Fibroblast of lung (primary cell): ENCODE measurements at regions not wholly inside any gene's neighbourhood (a gene's known extent, or its start where the extent isn't known, plus 50 kb on each side); places are given as distances from the start of the nearest gene placed in this dataset.

Source experiments
- DNase-seq, 2 donors: peaks; one replicate each; pipeline versions ENCODE4 v3.0.0 to v3.0.0-alpha.2; 2010; ENCODE audit warnings: low read depth in 2 of 2
- H2AFZ ChIP-seq: 2 replicates; pipeline ENCODE4 v1.5.1; 2012; ENCODE audit warnings: low read length, control low read depth, inconsistent platforms
- H3K27ac ChIP-seq: 2 replicates; pipeline ENCODE4 v1.5.1; 2011; ENCODE audit warnings: low read length, control low read depth; ENCODE audit not compliant: insufficient read depth
- H3K27me3 ChIP-seq: 2 replicates; pipeline ENCODE4 v1.5.1; 2011; ENCODE audit warnings: mild to moderate bottlenecking, low read length; ENCODE audit not compliant: control insufficient read depth, insufficient read depth
- H3K36me3 ChIP-seq: 2 replicates; pipeline ENCODE4 v1.5.1; 2011; ENCODE audit warnings: low read length; ENCODE audit not compliant: control insufficient read depth, insufficient read depth
- H3K4me1 ChIP-seq: 2 replicates; pipeline ENCODE4 v1.5.1; 2011; ENCODE audit warnings: low read length; ENCODE audit not compliant: control insufficient read depth, insufficient read depth; ENCODE audit errors: extremely low read depth
- H3K4me2 ChIP-seq: 2 replicates; pipeline ENCODE4 v1.5.1; 2011; ENCODE audit warnings: low read length, control low read depth; ENCODE audit not compliant: insufficient read depth; ENCODE audit errors: extremely low read depth
- H3K4me3 ChIP-seq, 4 experiments: fragments of 200-600 bp in 1 of 4; sonication (generic) in 1 of 4; replicated peaks in 1 of 4; 2 replicates each; pipeline ENCODE4 v1.5.1; 2011 to 2016; ENCODE audit warnings: low read length in 4 of 4, low read depth in 3 of 4, mild to moderate bottlenecking in 3 of 4, control low read depth in 2 of 4, inconsistent platforms in 1 of 4, mixed read lengths in 1 of 4; ENCODE audit not compliant: insufficient read depth in 1 of 4; ENCODE audit errors: control extremely low read depth in 1 of 4
- H3K79me2 ChIP-seq: 2 replicates; pipeline ENCODE4 v1.5.1; 2012; ENCODE audit warnings: mild to moderate bottlenecking, low read length, inconsistent platforms; ENCODE audit not compliant: control insufficient read depth, insufficient read depth
- H3K9ac ChIP-seq: 2 replicates; pipeline ENCODE4 v1.5.1; 2011; ENCODE audit warnings: mild to moderate bottlenecking, low read length, control low read depth; ENCODE audit not compliant: insufficient read depth
- H3K9me3 ChIP-seq: 2 replicates; pipeline ENCODE4 v1.5.1; 2012; ENCODE audit warnings: low read depth, low read length; ENCODE audit not compliant: control insufficient read depth, insufficient read depth
- H4K20me1 ChIP-seq: 2 replicates; pipeline ENCODE4 v1.5.1; 2011; ENCODE audit warnings: low read length; ENCODE audit not compliant: control insufficient read depth, insufficient read depth; ENCODE audit errors: extremely low read depth
- CTCF ChIP-seq, 2 donors: IDR thresholded peaks in 1 of 2; conservative IDR thresholded peaks in 1 of 2; 1 replicate in 1 of 2; 2 replicates in 1 of 2; pipeline ENCODE4 v1.5.1; 2011 to 2012; ENCODE audit warnings: low read length in 2 of 2, control low read depth in 1 of 2, inconsistent platforms in 1 of 2, low read depth in 1 of 2, mild to moderate bottlenecking in 1 of 2
- EZH2 ChIP-seq: IDR thresholded peaks from 2 replicates; pipeline ENCODE4 v1.5.1; 2012; ENCODE audit warnings: low read length, control low read depth, mild to moderate bottlenecking; ENCODE audit errors: missing control alignments

- H2AFZ ChIP-seq = no peak overlapping the region
- H3K79me2 ChIP-seq = no peaks in the 10 kb centered on the region
- H3K4me2 ChIP-seq = no peak overlapping the region
- H4K20me1 ChIP-seq = no peaks in the 10 kb centered on the region
- TF ChIP-seq EZH2 = no peak
- no peak for TF ChIP-seq CTCF (conservative IDR thresholded peaks at IDR 0.05 in 1 of 2, IDR thresholded peaks at IDR 0.05 in 1 of 2; ENCODE audit: low read depth in 1 of 2, low read length in 2 of 2)
- no peak for DNase-seq
- H3K4me3 ChIP-seq = no peak overlapping the region
- no peak overlapping the region for H3K27ac ChIP-seq
- H3K27me3 ChIP-seq = no peaks in the 10 kb centered on the region
- no peak overlapping the region for H3K9ac ChIP-seq
- H3K4me1 ChIP-seq = no peaks in the 10 kb centered on the region
- no peaks in the 10 kb centered on the region for H3K36me3 ChIP-seq
- no peaks in the 10 kb centered on the region for H3K9me3 ChIP-seq
Measured at GRCh38 chr4:18518098-18518497, 496.5 kb upstream of the LCORL start.

GRCh38 chr4:18513861-18514260 is 492.3 kb upstream of the LCORL start:
- no peaks in the 10 kb centered on the region for H3K36me3 ChIP-seq
- no peaks in the 10 kb centered on the region for H4K20me1 ChIP-seq
- no peak for DNase-seq
- no peaks in the 10 kb centered on the region for H3K27me3 ChIP-seq
- no peak overlapping the region for H3K9ac ChIP-seq
- H3K9me3 ChIP-seq = no peaks in the 10 kb centered on the region
- H3K79me2 ChIP-seq = no peaks in the 10 kb centered on the region
- no peak overlapping the region for H2AFZ ChIP-seq
- no peaks in the 10 kb centered on the region for H3K4me1 ChIP-seq
- no peak overlapping the region for H3K4me3 ChIP-seq
- H3K27ac ChIP-seq = no peak overlapping the region
- H3K4me2 ChIP-seq = no peak overlapping the region
- TF ChIP-seq CTCF (conservative IDR thresholded peaks at IDR 0.05 in 1 of 2, IDR thresholded peaks at IDR 0.05 in 1 of 2; ENCODE audit: low read depth in 1 of 2, low read length in 2 of 2) = no peak
- TF ChIP-seq EZH2 = no peak

- H3K36me3 ChIP-seq = no peaks in the 10 kb centered on the region
- no peaks in the 10 kb centered on the region for H3K9me3 ChIP-seq
- H3K27ac ChIP-seq = no peak overlapping the region
- TF ChIP-seq EZH2 (no peak), CTCF (conservative IDR thresholded peaks at IDR 0.05 in 1 of 2, IDR thresholded peaks at IDR 0.05 in 1 of 2; ENCODE audit: low read depth in 1 of 2, low read length in 2 of 2) (no peak)
- no peak overlapping the region for H2AFZ ChIP-seq
- no peaks in the 10 kb centered on the region for H3K27me3 ChIP-seq
- H4K20me1 ChIP-seq = no peaks in the 10 kb centered on the region
- no peaks in the 10 kb centered on the region for H3K4me1 ChIP-seq
- no peak overlapping the region for H3K4me2 ChIP-seq
- DNase-seq = no peak
- H3K9ac ChIP-seq = no peak overlapping the region
- H3K4me3 ChIP-seq = no peak overlapping the region
- no peaks in the 10 kb centered on the region for H3K79me2 ChIP-seq
Measured at GRCh38 chr4:18512718-18513117, 491.2 kb upstream of the LCORL start.
